ENCODE measurements at regions not wholly inside any gene's neighbourhood (a gene's known extent, or its start where the extent isn't known, plus 50 kb on each side); places are given as distances from the start of the nearest gene placed in this dataset.

- Histone ChIP-seq H3K36me3 (ENCODE audit: control insufficient read depth in 2 of 4, insufficient read depth in 4 of 4, low read length in 3 of 4) (no peaks in the 10 kb centered on the region), H3K9me3 (ENCODE audit: insufficient read depth in 2 of 2, low read depth in 1 of 2, low read length in 1 of 2) (no peaks in the 10 kb centered on the region), H2BK20ac (ENCODE audit: low read length) (no peak overlapping the region), H3K27me3 (replicated peaks in 1 of 4; ENCODE audit: control insufficient read depth in 3 of 4, extremely low read depth in 1 of 4, insufficient read depth in 3 of 4, low read length in 3 of 4) (no peaks in the 10 kb centered on the region), H3K18ac (ENCODE audit: extremely low read depth, low read length) (no peak overlapping the region), H3K4me3 (ENCODE audit: extremely low read depth in 1 of 4, insufficient read depth in 2 of 4, low read depth in 3 of 4, low read length in 4 of 4) (no peak overlapping the region), H2BK5ac (ENCODE audit: low read depth, low read length) (no peak overlapping the region), H3K9ac (replicated peaks in 1 of 4; ENCODE audit: extremely low read depth in 1 of 4, low read depth in 3 of 4, low read length in 3 of 4) (no peak overlapping the region), H3K23ac (ENCODE audit: insufficient read length) (no peak overlapping the region), H3K4ac (replicated peaks; ENCODE audit: insufficient read length, low read depth, low read length) (no peak overlapping the region), H2BK120ac (replicated peaks; ENCODE audit: low read depth, low read length) (no peak overlapping the region), H3K4me2 (ENCODE audit: insufficient read depth in 1 of 2, low read depth in 2 of 2, low read length in 2 of 2) (no peak overlapping the region), H3K4me1 (replicated peaks in 1 of 4; ENCODE audit: control insufficient read depth in 3 of 4, insufficient read depth in 4 of 4, low read length in 3 of 4) (peaks cover 0 to 12% (median 2%) of the 10 kb centered on the region in 4 experiments; a peak in 4 of 7 replicates), H4K91ac (replicated peaks; ENCODE audit: insufficient read length, low read length) (no peak overlapping the region), H4K20me1 (replicated peaks in 1 of 2; ENCODE audit: control insufficient read depth in 1 of 2, insufficient read depth in 2 of 2, low read length in 2 of 2) (no peaks in the 10 kb centered on the region), H2BK15ac (ENCODE audit: low read length) (no peak overlapping the region), H4K8ac (ENCODE audit: extremely low read depth, insufficient read depth, low read length) (no peak overlapping the region), H3K79me2 (ENCODE audit: control insufficient read depth in 1 of 2, insufficient read depth in 2 of 2, low read length in 2 of 2) (no peaks in the 10 kb centered on the region), H3K27ac (ENCODE audit: low read depth, low read length) (no peak overlapping the region), H3K79me1 (ENCODE audit: low read depth, low read length) (no peaks in the 10 kb centered on the region), H4K5ac (ENCODE audit: insufficient read length, low read depth, low read length) (no peak overlapping the region), H2BK12ac (ENCODE audit: low read depth, low read length) (peak overlapping the region; percentile 50; the same call in 1 of the 2 replicates), H3K23me2 (ENCODE audit: low read depth, low read length) (no peaks in the 10 kb centered on the region), H2AK5ac (ENCODE audit: low read depth, low read length) (0 out of 2 replicates have a peak overlapping the region, but pooled peaks have one; percentile 24), H2AFZ (ENCODE audit: low read length) (0 out of 2 replicates have a peak overlapping the region, but pooled peaks have one; percentile 39), H3K56ac (replicated peaks; ENCODE audit: insufficient read length, low read depth, low read length) (no peak overlapping the region), H3K14ac (ENCODE audit: insufficient read length) (no peak overlapping the region)
- ChIA-PET CTCF (ENCODE audit: partially characterized antibody) (interaction anchor here (0.7 to 0.9 kb wide), 2 partner anchors 37 to 162 kb away, joined by 3 read pairs; no protein-coding TSS in a partner anchor), POLR2A (ENCODE audit: partially characterized antibody) (no interaction called here)
- WGBS, 2 experiments (ENCODE audit: extremely low coverage in 1 of 2, insufficient coverage in 1 of 2, insufficient read length in 1 of 2, insufficient replicate concordance in 2 of 2, low coverage in 1 of 2, low lambda C conversion rate in 2 of 2, missing lambda C conversion rate in 1 of 2), result 88% methylated on average over 31 of the region's 31 CpGs; no CpG with 5 or more reads in 1 of the 2 experiments
- no peak for DNase-seq (ENCODE audit: low read depth in 1 of 2, low spot score in 2 of 2)
- no peak for FAIRE-seq
- TF ChIP-seq TEAD4 (IDR thresholded peaks at IDR 0.05; ENCODE audit: low read depth, low read length), result no peak
- no peak for TF ChIP-seq SAP30 (IDR thresholded peaks at IDR 0.05; ENCODE audit: insufficient read depth, insufficient replicate concordance, low read length)
- TF ChIP-seq TAF7 (optimal IDR thresholded peaks at IDR 0.05; ENCODE audit: borderline replicate concordance, low read depth, low read length), result no peak
- TF ChIP-seq SP4 (IDR thresholded peaks at IDR 0.05; ENCODE audit: low read length), result no peak
- no peak for TF ChIP-seq TCF12 (IDR thresholded peaks at IDR 0.05; ENCODE audit: low read depth, low read length)
Observed at GRCh38 chr15:93803421-93804152, 427.8 kb upstream of the MCTP2 start.

Measured in H1 (cell line).